ENCODE measurements at regions not wholly inside any gene's neighbourhood (a gene's known extent, or its start where the extent isn't known, plus 50 kb on each side); places are given as distances from the start of the nearest gene placed in this dataset.

GRCh38 chr7:18191862-18192625 is 164.4 kb upstream of the PRPS1L1 start:
- no peak for TF ChIP-seq EP300 (IDR thresholded peaks at IDR 0.05; ENCODE audit: borderline replicate concordance)
- no peak for TF ChIP-seq EGR1 (IDR thresholded peaks at IDR 0.05)
- TF ChIP-seq TAF1 (IDR thresholded peaks at IDR 0.05; ENCODE audit: low read depth) = no peak
- TF ChIP-seq, protein P1, sequence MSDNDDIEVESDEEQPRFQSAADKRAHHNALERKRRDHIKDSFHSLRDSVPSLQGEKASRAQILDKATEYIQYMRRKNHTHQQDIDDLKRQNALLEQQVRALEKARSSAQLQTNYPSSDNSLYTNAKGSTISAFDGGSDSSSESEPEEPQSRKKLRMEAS (IDR thresholded peaks at IDR 0.05) = no peak
- TF ChIP-seq, protein P2, sequence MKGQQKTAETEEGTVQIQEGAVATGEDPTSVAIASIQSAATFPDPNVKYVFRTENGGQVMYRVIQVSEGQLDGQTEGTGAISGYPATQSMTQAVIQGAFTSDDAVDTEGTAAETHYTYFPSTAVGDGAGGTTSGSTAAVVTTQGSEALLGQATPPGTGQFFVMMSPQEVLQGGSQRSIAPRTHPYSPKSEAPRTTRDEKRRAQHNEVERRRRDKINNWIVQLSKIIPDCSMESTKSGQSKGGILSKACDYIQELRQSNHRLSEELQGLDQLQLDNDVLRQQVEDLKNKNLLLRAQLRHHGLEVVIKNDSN (IDR thresholded peaks at IDR 0.05) = no peak
- no peak for TF ChIP-seq FOXM1 (IDR thresholded peaks at IDR 0.05; ENCODE audit: borderline replicate concordance, low read depth)

Data from Ishikawa (cell line).